ENCODE measurements at regions not wholly inside any gene's neighbourhood (a gene's known extent, or its start where the extent isn't known, plus 50 kb on each side); places are given as distances from the start of the nearest gene placed in this dataset.

DNA sequence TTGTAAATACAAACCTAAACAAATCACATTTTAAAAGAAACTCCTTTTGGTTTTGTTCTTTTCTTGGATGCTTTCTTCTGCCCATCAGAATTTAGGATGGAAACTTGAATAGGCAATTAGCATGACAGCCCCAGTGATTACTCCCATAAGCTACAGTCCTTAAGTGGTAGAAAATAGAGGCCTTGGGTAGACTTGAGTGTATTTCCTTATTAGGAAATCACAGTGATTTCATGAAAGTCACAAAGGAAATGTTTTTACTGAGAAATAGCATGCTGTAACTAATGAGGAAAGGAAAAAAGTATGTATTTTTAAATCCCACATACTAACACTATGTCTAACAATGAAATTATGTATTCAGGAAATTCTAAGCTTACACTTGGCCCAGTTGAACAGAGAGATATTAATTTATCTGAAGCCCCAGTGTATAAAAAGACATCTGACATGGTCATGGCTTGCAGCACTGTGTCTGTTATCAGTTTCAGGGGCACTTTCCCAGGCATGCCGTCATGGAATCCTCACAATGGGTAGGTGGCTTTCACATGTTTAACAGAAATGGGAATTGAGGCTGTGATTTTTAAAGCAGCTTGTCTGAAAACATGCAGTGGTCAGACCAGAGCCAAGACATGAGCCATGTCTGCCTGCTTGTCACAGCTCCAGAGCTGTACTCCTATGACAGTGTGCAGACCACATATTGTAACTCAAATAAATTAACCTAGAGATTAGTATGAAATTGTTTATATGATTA, 79.7 kb upstream of the TRIB2 start:
- Mint-ChIP-seq H3K9me3 (ENCODE audit: low read depth) (no peaks in the 10 kb centered on the region), H3K36me3 (no peaks in the 10 kb centered on the region), H3K27me3 (no peaks in the 10 kb centered on the region), H3K27ac (no peak overlapping the region), H3K4me3 (no peak overlapping the region), H3K4me1 (ENCODE audit: low read depth) (peaks cover 26% of the 10 kb centered on the region)

DNA sequence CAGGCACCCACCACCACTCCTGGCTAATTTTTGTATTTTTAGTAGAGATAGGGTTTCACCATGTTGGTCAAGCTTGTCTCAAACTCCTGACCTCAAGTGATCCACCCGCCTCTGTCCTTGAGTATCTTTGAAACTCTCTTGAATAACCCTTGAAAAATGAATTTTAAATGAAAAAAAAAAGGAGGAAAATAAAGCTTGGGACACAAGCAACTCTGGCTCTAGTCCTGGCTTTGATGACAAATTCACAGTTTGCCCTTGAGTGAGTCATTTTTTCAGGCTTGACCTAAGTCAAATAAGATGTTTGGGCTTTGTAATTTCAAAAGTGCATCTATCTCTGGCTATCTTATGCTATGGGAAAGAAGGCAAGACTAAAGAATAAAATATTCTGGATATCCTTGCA, 79.0 kb upstream of the TRIB2 start:
- Mint-ChIP-seq H3K4me1 (ENCODE audit: low read depth) (peaks cover 26% of the 10 kb centered on the region), H3K27me3 (no peaks in the 10 kb centered on the region), H3K27ac (no peak overlapping the region), H3K9me3 (ENCODE audit: low read depth) (no peaks in the 10 kb centered on the region), H3K4me3 (no peak overlapping the region), H3K36me3 (no peaks in the 10 kb centered on the region)

DNA sequence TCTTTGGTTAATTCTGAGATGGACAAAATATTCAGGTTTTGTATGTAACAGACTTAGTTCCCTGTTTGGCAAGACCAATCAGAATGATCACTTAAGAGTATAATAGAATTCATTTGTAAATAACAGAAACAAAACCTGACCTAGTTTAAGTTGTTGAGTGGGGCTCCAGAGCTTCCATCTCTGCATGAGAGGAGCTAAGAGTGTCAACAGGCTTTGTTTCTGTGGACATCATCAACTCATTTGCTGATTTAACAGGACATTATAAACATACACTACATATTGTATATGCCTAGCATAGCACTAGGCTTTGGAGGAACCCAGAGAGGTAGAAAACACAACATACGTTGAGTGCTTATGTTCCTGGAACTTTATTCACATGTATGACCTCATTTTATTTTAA, 75.3 kb upstream of the TRIB2 start:
- H3K4me1 Mint-ChIP-seq (ENCODE audit: low read depth): peaks cover 11% of the 10 kb centered on the region
- no peaks in the 10 kb centered on the region for H3K27me3 Mint-ChIP-seq
- no peak overlapping the region for H3K4me3 Mint-ChIP-seq
- no peaks in the 10 kb centered on the region for H3K36me3 Mint-ChIP-seq
- H3K9me3 Mint-ChIP-seq (ENCODE audit: low read depth): no peaks in the 10 kb centered on the region
- no peak overlapping the region for H3K27ac Mint-ChIP-seq

GRCh38 chr2:12642332-12642731, 74.4 kb upstream of the TRIB2 start:
- Mint-ChIP-seq H3K27me3 (no peaks in the 10 kb centered on the region), H3K4me3 (no peak overlapping the region), H3K36me3 (no peaks in the 10 kb centered on the region), H3K4me1 (ENCODE audit: low read depth) (peaks cover 2% of the 10 kb centered on the region), H3K27ac (no peak overlapping the region), H3K9me3 (ENCODE audit: low read depth) (no peaks in the 10 kb centered on the region)

DNA sequence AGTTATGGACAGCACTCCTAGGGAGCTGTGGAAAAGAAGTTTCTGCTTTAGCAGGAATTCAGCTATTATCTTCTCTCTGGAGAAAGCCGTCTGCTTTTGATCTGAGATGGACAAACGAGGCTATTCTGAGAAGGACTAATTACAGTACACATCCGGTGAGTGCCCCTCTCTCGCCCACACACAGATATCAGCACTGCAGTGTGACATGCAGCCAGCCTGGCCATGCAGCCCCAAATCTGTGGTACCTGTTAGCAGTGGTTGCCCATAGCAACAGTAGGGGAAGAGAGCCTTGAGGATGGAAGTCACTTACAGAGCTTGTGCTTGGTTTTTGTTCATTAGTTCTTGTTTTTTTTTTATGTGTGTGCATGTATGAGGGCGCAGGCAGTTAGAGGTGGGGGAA, 73.9 kb upstream of the TRIB2 start:
- peaks cover 2% of the 10 kb centered on the region for H3K4me1 Mint-ChIP-seq (ENCODE audit: low read depth)
- no peaks in the 10 kb centered on the region for H3K36me3 Mint-ChIP-seq
- H3K27ac Mint-ChIP-seq: no peak overlapping the region
- no peaks in the 10 kb centered on the region for H3K9me3 Mint-ChIP-seq (ENCODE audit: low read depth)
- H3K27me3 Mint-ChIP-seq: no peaks in the 10 kb centered on the region
- H3K4me3 Mint-ChIP-seq: no peak overlapping the region

DNA sequence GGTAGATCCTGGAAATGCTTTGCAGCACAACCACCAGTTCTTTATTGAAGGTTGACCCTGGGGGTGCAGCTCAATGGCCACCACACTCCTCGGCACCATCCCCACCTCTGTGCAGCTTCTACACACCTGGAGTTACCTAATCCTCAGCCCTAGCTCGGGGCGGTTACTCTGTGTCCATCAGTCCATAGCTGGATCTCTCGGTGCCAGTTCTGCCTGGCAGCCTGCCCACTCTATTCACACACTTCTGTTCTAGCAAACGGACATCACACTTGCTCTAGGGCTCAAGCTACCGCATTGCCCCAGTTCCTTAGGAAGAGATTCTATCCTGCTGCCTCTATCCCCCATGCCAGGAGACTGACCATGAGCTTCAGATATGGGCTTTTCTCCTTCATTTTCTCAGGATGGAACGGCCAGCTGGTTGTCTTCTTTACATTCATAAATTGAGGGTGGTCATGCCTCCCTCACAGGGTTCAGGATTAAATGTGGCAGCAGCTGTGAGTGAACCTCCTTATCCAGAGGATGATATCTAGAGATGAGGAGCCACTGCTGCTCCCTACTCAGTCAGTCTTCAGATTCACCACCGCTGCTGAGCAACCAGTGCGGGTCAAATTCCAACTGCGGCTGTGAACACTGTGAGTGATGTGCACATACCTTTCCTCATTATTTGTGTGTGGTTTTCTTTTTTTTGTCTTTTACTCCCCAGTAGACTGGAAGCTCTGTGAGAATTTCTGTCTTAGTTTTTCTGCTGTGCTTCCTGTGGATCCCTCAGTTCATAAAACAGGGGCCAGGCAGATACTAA, 66.9 kb upstream of the TRIB2 start:
- Mint-ChIP-seq H3K4me3 (no peak overlapping the region), H3K36me3 (no peaks in the 10 kb centered on the region), H3K27me3 (no peaks in the 10 kb centered on the region), H3K27ac (no peak overlapping the region), H3K4me1 (ENCODE audit: low read depth) (peaks cover 3% of the 10 kb centered on the region), H3K9me3 (ENCODE audit: low read depth) (no peaks in the 10 kb centered on the region)

- H3K4me1 Mint-ChIP-seq (ENCODE audit: low read depth): peaks cover 2% of the 10 kb centered on the region
- H3K36me3 Mint-ChIP-seq: no peaks in the 10 kb centered on the region
- H3K27ac Mint-ChIP-seq: no peak overlapping the region
- H3K4me3 Mint-ChIP-seq: no peak overlapping the region
- no peaks in the 10 kb centered on the region for H3K9me3 Mint-ChIP-seq (ENCODE audit: low read depth)
- no peaks in the 10 kb centered on the region for H3K27me3 Mint-ChIP-seq
These were observed 65.1 kb upstream of the TRIB2 start for GRCh38 chr2:12651641-12652040.

- no peaks in the 10 kb centered on the region for H3K27me3 Mint-ChIP-seq
- no peaks in the 10 kb centered on the region for H3K36me3 Mint-ChIP-seq
- H3K9me3 Mint-ChIP-seq (ENCODE audit: low read depth): no peaks in the 10 kb centered on the region
- H3K4me1 Mint-ChIP-seq (ENCODE audit: low read depth): peaks cover 3% of the 10 kb centered on the region
- no peak overlapping the region for H3K4me3 Mint-ChIP-seq
- no peak overlapping the region for H3K27ac Mint-ChIP-seq
These were observed 64.0 kb upstream of the TRIB2 start for GRCh38 chr2:12652723-12653122.

DNA sequence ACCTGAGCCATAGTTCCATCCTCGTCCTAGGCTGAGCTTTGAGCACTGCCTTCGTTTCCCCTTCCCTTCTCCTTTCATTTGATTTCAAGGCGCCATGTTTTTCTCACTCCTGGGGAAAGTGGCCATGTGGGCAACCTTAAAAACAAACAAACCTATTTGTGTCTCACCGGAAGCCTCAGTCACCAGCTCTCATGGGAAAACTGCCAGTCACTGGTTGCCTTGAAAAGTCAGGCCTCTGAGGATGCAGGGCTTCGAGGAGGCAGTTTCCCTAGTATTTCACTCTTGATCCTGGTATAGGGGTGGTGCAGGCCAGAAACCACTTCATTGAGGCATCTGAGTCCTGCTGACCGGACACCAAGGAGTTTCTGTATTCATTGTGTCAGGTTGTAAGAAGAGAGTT, 59.2 kb upstream of the TRIB2 start:
- H3K27ac Mint-ChIP-seq: no peak overlapping the region

GRCh38 chr2:12658310-12658945, 58.3 kb upstream of the TRIB2 start:
- H3K4me3 Mint-ChIP-seq: no peak overlapping the region
- H3K4me1 Mint-ChIP-seq (ENCODE audit: low read depth): peaks cover 11% of the 10 kb centered on the region
- H3K27ac Mint-ChIP-seq: no peak overlapping the region
- H3K9me3 Mint-ChIP-seq (ENCODE audit: low read depth): no peaks in the 10 kb centered on the region
- no peaks in the 10 kb centered on the region for H3K27me3 Mint-ChIP-seq
- no peaks in the 10 kb centered on the region for H3K36me3 Mint-ChIP-seq

More for the DNA sequence above, 59.2 kb upstream of the TRIB2 start:
- no peaks in the 10 kb centered on the region for H3K36me3 Mint-ChIP-seq
- peaks cover 11% of the 10 kb centered on the region for H3K4me1 Mint-ChIP-seq (ENCODE audit: low read depth)
- no peaks in the 10 kb centered on the region for H3K9me3 Mint-ChIP-seq (ENCODE audit: low read depth)
- H3K4me3 Mint-ChIP-seq: no peak overlapping the region
- H3K27me3 Mint-ChIP-seq: no peaks in the 10 kb centered on the region

- Mint-ChIP-seq H3K36me3 (peaks cover 5% of the 10 kb centered on the region), H3K4me3 (no peak overlapping the region), H3K9me3 (ENCODE audit: low read depth) (peaks cover 6% of the 10 kb centered on the region), H3K27me3 (no peaks in the 10 kb centered on the region), H3K27ac (no peak overlapping the region), H3K4me1 (ENCODE audit: low read depth) (peaks cover 11% of the 10 kb centered on the region)
These were observed 55.2 kb upstream of the TRIB2 start for GRCh38 chr2:12661489-12661888.

DNA sequence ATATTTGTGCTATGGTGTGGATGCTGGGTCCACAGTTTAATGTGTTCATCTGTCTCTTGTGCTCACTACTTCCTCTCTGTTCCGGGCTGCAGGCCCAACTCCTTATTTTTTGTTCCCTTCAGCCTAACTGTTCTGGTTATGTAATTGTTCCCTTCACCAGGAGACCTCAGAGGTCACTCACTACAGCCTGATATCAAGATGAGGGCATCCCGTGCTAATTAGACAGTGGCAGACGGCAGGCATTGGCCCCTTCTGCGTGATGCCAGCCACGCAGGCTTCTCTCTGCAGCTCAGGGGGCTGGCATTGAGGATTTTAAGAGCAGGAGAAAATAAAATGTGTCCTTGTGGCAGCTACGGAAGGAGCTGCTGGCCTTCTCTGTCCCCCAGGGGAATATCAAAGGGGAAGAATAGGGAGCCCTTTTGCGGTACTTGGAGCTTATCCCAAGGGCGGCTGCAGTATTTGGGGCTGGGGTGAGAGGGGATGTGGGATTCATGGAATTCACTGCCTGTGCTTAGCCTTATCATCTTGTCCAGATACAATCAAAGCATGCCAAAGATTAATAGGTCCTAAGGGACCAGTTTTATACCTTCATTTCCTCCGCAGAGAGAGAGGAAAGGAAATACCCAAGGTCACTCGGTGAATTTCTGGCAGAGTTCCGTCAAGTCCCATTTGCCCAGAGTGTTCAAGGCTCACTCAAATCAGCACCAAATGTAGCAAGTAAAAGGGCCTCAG, 53.3 kb upstream of the TRIB2 start:
- Mint-ChIP-seq H3K4me3 (no peak overlapping the region), H3K36me3 (peaks cover 7% of the 10 kb centered on the region), H3K4me1 (ENCODE audit: low read depth) (peaks cover 2% of the 10 kb centered on the region), H3K27ac (no peak overlapping the region), H3K27me3 (no peaks in the 10 kb centered on the region), H3K9me3 (ENCODE audit: low read depth) (peaks cover 6% of the 10 kb centered on the region)

DNA sequence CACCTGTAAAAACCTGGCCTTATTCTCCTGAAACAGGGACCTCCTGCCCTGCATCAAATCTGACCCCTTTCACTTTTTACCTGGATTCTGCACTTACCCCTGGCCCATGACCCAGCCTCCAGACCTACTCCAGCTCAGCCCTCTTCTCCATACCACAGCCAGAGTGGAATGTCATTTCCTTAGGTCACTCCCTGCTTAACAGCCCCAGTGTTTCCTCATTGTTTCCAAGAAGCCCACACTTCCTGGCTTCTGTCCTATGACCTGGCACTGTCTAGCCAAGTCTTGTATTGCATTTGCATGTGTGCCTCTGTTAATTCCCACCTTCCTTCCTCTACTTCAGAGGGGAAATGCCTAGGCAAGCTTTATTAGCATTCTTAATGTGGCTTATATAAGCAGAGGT, 51.4 kb upstream of the TRIB2 start:
- H3K4me3 Mint-ChIP-seq: no peak overlapping the region
- no peaks in the 10 kb centered on the region for H3K27me3 Mint-ChIP-seq
- H3K4me1 Mint-ChIP-seq (ENCODE audit: low read depth): no peaks in the 10 kb centered on the region
- peaks cover 6% of the 10 kb centered on the region for H3K9me3 Mint-ChIP-seq (ENCODE audit: low read depth)
- H3K36me3 Mint-ChIP-seq: peaks cover 7% of the 10 kb centered on the region
- no peak overlapping the region for H3K27ac Mint-ChIP-seq

GRCh38 chr2:12666445-12666844, 50.3 kb upstream of the TRIB2 start:
- no peak overlapping the region for H3K4me3 Mint-ChIP-seq
- peaks cover 7% of the 10 kb centered on the region for H3K36me3 Mint-ChIP-seq
- H3K27ac Mint-ChIP-seq: no peak overlapping the region
- H3K4me1 Mint-ChIP-seq (ENCODE audit: low read depth): no peaks in the 10 kb centered on the region
- H3K9me3 Mint-ChIP-seq (ENCODE audit: low read depth): peaks cover 6% of the 10 kb centered on the region
- H3K27me3 Mint-ChIP-seq: no peaks in the 10 kb centered on the region

Measured in activated naive CD8-positive, alpha-beta T cell (primary cell).